NCI-H774 (cell line): ENCODE measurements at regions not wholly inside any gene's neighbourhood (a gene's known extent, or its start where the extent isn't known, plus 50 kb on each side); places are given as distances from the start of the nearest gene placed in this dataset.

Source experiments
- DNase-seq: peaks from one replicate; lab custom pipeline; 2025; lab: John Stamatoyannopoulos, UW

DNA sequence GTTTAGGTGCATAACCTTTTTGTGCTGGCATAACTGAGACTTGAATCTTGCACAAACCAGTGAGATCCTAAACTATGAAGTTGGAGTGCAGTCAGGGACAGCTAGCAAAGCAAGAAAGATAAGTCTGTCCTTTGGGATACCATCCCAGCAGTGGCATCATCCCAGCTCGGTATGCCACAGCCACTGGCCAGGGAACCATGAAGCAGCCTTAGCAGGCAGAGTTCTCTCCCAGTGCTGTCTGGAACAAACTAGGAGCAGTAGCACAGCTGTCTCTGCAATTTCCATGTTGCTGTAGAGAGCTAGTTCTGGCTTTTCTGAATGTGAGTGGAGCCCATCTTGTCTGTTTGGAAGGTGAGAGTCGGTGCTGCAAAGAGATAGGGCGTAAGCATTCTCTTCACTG, 130.3 kb downstream of the DTWD1 start:
- DNase-seq, result no peak

DNA sequence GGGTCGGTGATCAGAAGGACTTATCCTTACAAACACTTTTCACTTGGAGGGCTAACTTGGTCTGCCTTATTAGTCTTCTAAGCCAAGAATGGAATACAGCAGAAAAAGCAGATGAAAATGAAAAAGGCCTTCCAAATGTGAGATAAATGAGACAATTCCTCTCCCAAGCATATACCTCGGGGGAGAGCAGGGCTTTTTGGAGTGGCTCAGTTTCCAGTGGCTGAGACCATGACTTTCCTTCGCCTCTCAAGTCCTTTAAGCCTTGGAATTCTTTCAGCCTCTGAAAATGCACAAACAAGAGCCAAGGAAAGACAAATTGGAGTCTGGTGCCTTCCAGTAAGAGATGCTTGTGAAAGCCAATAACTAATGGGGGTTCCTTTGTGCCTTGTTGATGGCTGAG, 130.9 kb downstream of the DTWD1 start:
- no peak for DNase-seq

DNA sequence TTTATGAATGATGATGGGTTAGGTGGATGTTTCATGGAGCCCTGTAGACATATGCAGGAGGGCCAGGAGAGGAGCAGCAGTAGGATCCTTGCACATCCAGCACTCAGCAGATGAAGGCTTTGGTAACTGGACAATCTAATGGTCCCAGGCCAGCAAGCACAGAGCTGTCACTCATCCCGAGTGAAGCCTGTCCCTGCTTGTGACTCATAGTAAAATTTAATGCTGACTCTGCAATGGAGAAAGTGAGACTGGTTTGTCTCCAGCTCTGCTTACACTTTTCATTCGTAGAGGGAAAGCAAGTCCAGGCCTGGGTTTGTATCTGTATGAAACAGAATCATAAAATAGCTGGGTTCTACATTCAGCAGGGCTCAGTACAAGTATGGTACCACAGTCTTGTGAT, 131.7 kb downstream of the DTWD1 start:
- DNase-seq, result no peak

DNA sequence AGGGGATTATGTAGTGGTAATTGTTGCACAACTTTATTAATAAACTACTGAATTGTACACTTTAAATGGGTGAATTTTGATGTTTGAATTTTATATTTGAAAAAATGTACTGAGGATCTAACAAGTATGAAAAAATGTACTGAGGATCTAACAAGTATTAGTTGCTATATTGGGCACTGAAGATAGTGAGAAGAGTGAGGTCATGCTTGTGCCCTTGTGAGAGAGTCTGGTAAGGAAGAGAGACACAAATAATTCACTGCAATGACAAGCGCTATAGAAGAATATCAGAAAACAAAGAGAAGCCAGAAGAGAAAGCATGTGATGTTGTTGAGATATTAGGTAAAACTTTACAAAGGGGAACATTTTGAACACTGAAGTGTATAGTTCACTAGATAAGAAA, 137.6 kb downstream of the DTWD1 start:
- no peak for DNase-seq

DNA sequence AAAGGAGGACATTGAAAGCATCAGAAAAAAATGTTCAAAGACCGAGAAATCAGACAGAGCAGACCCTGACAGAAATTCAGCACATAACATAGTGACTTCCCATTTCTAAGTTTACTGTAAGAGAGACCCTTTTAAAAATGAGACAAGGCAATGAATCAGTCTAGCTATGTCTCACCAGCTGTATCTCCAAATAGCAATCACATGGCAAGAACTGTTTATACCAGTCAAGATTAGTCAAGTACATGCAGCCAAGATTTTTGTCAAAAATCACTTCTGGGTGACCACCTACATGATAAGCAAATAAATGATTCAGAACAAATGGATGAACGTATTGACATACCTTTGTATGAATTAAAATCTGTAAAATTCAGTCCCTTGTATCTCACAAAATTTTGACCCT, 138.0 kb downstream of the DTWD1 start:
- DNase-seq, result no peak

DNA sequence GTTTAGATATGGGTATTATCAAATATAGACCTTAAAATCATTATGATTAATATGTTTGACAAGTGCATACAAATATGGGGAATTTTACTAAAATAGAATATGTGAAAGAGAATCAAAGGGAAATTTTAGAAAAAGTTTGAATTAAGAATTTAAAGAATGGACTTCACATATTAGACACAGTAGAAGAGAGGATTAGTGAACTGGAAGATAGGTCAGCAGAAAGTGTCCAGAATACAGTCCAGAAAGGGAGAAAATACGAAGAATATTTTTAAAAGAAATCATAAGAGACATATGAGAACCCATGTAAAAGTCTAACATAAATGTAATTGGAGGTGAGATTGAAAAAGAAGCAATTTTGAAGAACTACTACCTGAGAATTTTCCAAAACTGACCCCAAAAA, 139.9 kb downstream of the DTWD1 start:
- DNase-seq, result no peak

DNA sequence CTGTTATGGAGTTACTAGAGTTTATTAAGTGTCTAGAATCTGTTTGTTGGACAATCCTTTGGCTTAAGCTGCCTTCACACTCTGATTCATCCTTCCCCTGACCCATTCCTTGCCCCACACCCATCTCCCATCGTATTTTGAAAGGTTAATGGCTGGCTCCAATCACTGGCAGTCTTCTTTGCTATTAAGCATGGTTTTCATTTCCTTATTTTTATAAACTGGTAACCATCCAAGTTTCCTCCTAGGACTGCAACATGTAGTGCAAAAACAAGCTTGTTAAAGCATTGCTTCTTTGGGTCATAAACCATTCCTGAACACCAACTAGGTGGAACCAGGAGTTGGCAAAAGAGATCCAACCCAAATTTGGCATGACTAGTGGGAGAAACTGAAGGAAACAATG, 148.4 kb downstream of the DTWD1 start:
- no peak for DNase-seq

DNA sequence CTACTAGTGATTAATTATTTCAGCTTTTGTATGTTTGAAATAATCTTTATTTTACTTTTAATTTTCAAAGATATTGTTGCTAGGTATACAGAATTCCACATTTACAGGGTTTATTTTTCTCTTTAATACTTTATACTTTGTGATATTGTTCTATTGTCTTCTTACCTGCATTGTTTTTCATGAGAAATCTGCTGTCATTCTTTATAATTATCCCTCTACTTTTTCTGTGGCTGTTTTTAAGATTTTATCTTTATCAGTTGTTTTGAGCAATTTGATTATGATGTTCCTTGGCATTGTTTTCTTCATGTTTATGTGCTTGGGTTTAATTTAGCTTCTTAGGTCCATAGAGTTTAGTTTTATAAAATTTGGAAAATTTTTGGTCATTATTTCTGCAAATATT, 168.6 kb downstream of the DTWD1 start:
- no peak for DNase-seq

DNA sequence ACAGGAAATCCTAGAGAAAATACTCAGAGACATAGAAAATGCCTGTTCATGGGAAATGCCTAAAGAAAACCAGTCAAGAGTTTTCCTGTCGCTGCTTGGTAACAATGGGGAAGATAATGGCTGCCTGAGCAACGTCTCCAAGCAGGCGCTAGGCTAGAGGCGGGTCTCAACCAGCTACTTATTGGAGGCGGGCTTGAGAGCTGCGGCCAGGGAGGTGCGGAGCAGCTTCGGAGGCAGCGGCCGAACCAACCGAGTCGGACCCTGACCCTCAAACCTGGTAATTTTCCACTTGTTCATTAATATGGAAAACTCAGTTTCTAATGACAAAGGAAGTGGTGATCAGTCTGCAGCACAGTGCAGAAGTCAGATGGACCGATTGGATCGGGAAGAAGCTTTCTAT, 173.1 kb downstream of the DTWD1 start:
- DNase-seq, result no peak

DNA sequence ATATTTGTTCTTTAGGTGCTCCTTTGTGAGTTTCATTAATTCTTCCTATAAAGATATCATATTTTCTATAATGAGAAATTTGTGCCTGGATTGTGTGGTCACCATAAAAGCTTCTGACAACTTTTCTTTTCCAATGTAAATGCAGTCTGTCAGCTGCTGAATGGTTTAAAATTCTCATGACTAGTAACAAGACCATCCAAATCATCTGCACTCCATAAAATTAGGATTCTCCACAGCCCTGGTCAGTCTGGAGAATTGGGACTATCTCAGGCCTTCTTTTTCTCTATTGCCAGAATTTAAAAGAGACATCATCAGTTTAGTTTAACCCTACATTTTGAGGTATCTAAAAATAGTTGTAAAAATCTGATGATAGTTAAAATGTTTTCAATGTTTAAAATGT, 180.9 kb downstream of the DTWD1 start:
- DNase-seq, result no peak
